Endothelial cell (in vitro differentiated cells): ENCODE measurements at regions not wholly inside any gene's neighbourhood (a gene's known extent, or its start where the extent isn't known, plus 50 kb on each side); places are given as distances from the start of the nearest gene placed in this dataset.

Experiments
- DNase-seq: peaks from one replicate; pipeline ENCODE4 v3.0.0; 2021; ENCODE audit warnings: low spot score
- H3K27ac Mint-ChIP-seq: one replicate; pipeline ENCODE4 v1.8.0; 2021; ENCODE audit warnings: mixed read lengths, inconsistent platforms; ENCODE audit not compliant: unreplicated experiment
- H3K27me3 Mint-ChIP-seq: one replicate; pipeline ENCODE4 v1.8.0; 2021; ENCODE audit warnings: mild to moderate bottlenecking, moderate library complexity, mixed read lengths, inconsistent platforms; ENCODE audit not compliant: unreplicated experiment
- H3K36me3 Mint-ChIP-seq: one replicate; pipeline ENCODE4 v1.8.0; 2021; ENCODE audit warnings: mild to moderate bottlenecking, low read depth, mixed read lengths, inconsistent platforms; ENCODE audit not compliant: unreplicated experiment
- H3K4me1 Mint-ChIP-seq: one replicate; pipeline ENCODE4 v1.8.0; 2021; ENCODE audit warnings: mild to moderate bottlenecking, mixed read lengths, inconsistent platforms; ENCODE audit not compliant: unreplicated experiment
- H3K4me3 Mint-ChIP-seq: one replicate; pipeline ENCODE4 v1.8.0; 2021; ENCODE audit warnings: mild to moderate bottlenecking, mixed read lengths, inconsistent platforms; ENCODE audit not compliant: unreplicated experiment
- H3K9me3 Mint-ChIP-seq: one replicate; pipeline ENCODE4 v1.8.0; 2021; ENCODE audit warnings: mixed read lengths, inconsistent platforms; ENCODE audit not compliant: unreplicated experiment
- CTCF ChIP-seq: fragments of 200-600 bp; sonication (generic); IDR thresholded peaks from one replicate; pipeline ENCODE4 v1.5.0; 2021; ENCODE audit warnings: antibody characterized with exemption; ENCODE audit not compliant: unreplicated experiment

GRCh38 chr11:134558258-134558835 is 146.3 kb upstream of the B3GAT1 start:
- H3K4me1 Mint-ChIP-seq, result peaks cover 14% of the 10 kb centered on the region
- peaks cover 3% of the 10 kb centered on the region for H3K27me3 Mint-ChIP-seq
- no peak for TF ChIP-seq CTCF
- H3K27ac Mint-ChIP-seq, result no peak overlapping the region
- no peaks in the 10 kb centered on the region for H3K9me3 Mint-ChIP-seq
- H3K4me3 Mint-ChIP-seq, result no peak overlapping the region
- DNase-seq, result no peak
- no peaks in the 10 kb centered on the region for H3K36me3 Mint-ChIP-seq

- no peak for TF ChIP-seq CTCF
- peaks cover 3% of the 10 kb centered on the region for H3K27me3 Mint-ChIP-seq
- H3K4me1 Mint-ChIP-seq, result peaks cover 14% of the 10 kb centered on the region
- DNase-seq, result no peak
- no peaks in the 10 kb centered on the region for H3K9me3 Mint-ChIP-seq
- no peak overlapping the region for H3K27ac Mint-ChIP-seq
- no peaks in the 10 kb centered on the region for H3K36me3 Mint-ChIP-seq
- no peak overlapping the region for H3K4me3 Mint-ChIP-seq
Measured at GRCh38 chr11:134557571-134558257, 145.7 kb upstream of the B3GAT1 start.

GRCh38 chr11:134556186-134556585 is 144.1 kb upstream of the B3GAT1 start:
- Mint-ChIP-seq H3K4me1 (peaks cover 3% of the 10 kb centered on the region), H3K27ac (no peak overlapping the region), H3K27me3 (no peaks in the 10 kb centered on the region), H3K9me3 (no peaks in the 10 kb centered on the region), H3K4me3 (no peak overlapping the region), H3K36me3 (no peaks in the 10 kb centered on the region)
- no peak for TF ChIP-seq CTCF
- DNase-seq, result no peak

GRCh38 chr11:134555510-134555909 is 143.5 kb upstream of the B3GAT1 start:
- peaks cover 2% of the 10 kb centered on the region for H3K4me1 Mint-ChIP-seq
- no peaks in the 10 kb centered on the region for H3K9me3 Mint-ChIP-seq
- TF ChIP-seq CTCF, result no peak
- H3K36me3 Mint-ChIP-seq, result no peaks in the 10 kb centered on the region
- DNase-seq, result no peak
- H3K27me3 Mint-ChIP-seq, result no peaks in the 10 kb centered on the region
- no peak overlapping the region for H3K27ac Mint-ChIP-seq
- no peak overlapping the region for H3K4me3 Mint-ChIP-seq

GRCh38 chr11:134554861-134555260 is 142.8 kb upstream of the B3GAT1 start:
- H3K36me3 Mint-ChIP-seq, result no peaks in the 10 kb centered on the region
- no peak overlapping the region for H3K27ac Mint-ChIP-seq
- no peaks in the 10 kb centered on the region for H3K9me3 Mint-ChIP-seq
- no peak for TF ChIP-seq CTCF
- no peaks in the 10 kb centered on the region for H3K27me3 Mint-ChIP-seq
- no peak overlapping the region for H3K4me3 Mint-ChIP-seq
- no peak for DNase-seq
- no peaks in the 10 kb centered on the region for H3K4me1 Mint-ChIP-seq
